TTC549 (cell line): ENCODE measurements at regions not wholly inside any gene's neighbourhood (a gene's known extent, or its start where the extent isn't known, plus 50 kb on each side); places are given as distances from the start of the nearest gene placed in this dataset.
"Not testable (repeated sequence)": the region's sequence is repeated elsewhere in the genome, so short reads cannot be mapped to it uniquely, and the experiment has no call there.

ENCODE experiments used
- FAIRE-seq: peaks from 2 replicates; lab custom pipeline; 2012; peaks lifted over from hg19 to GRCh38; lab: Jason Lieb, UNC

- FAIRE-seq: peak; percentile 48
Measured at GRCh38 chr6:8983202-8983688, 547.9 kb upstream of the SLC35B3 start.

GRCh38 chr6:8982668-8983067 lies 547.3 kb upstream of the SLC35B3 start:
- FAIRE-seq: no peak

- no peak for FAIRE-seq
Measured at GRCh38 chr6:8973395-8973794, 538.0 kb upstream of the SLC35B3 start.

- FAIRE-seq: no peak
Measured at GRCh38 chr6:8969747-8970146, 534.4 kb upstream of the SLC35B3 start.

- no peak for FAIRE-seq
Measured at GRCh38 chr6:8958894-8959511, 523.7 kb upstream of the SLC35B3 start.

- FAIRE-seq: no peak
Measured at GRCh38 chr6:8953310-8953709, 518.0 kb upstream of the SLC35B3 start.

GRCh38 chr6:8948733-8949132 lies 513.4 kb upstream of the SLC35B3 start:
- FAIRE-seq: no peak

GRCh38 chr6:8947900-8948299 lies 512.6 kb upstream of the SLC35B3 start:
- FAIRE-seq: no peak

GRCh38 chr6:8944548-8944947 lies 509.2 kb upstream of the SLC35B3 start:
- FAIRE-seq: no peak

- no peak for FAIRE-seq
Measured at GRCh38 chr6:8943073-8943472, 507.7 kb upstream of the SLC35B3 start.

GRCh38 chr6:8941577-8941976 lies 506.2 kb upstream of the SLC35B3 start:
- FAIRE-seq: no peak

GRCh38 chr6:8940356-8940755 lies 505.0 kb upstream of the SLC35B3 start:
- FAIRE-seq: no peak

GRCh38 chr6:8939615-8940014 lies 504.3 kb upstream of the SLC35B3 start:
- FAIRE-seq: no peak

GRCh38 chr6:8934318-8934717 lies 499.0 kb upstream of the SLC35B3 start:
- no peak for FAIRE-seq

- no peak for FAIRE-seq
Measured at GRCh38 chr6:8930009-8930408, 494.7 kb upstream of the SLC35B3 start.

- not testable (repeated sequence) for FAIRE-seq
Measured at GRCh38 chr6:8920244-8920643, 484.9 kb upstream of the SLC35B3 start.

GRCh38 chr6:8918196-8918595 lies 482.9 kb upstream of the SLC35B3 start:
- FAIRE-seq: no peak

GRCh38 chr6:8914700-8915099 lies 479.4 kb upstream of the SLC35B3 start:
- FAIRE-seq: no peak

- no peak for FAIRE-seq
Measured at GRCh38 chr6:8908638-8909037, 473.3 kb upstream of the SLC35B3 start.

GRCh38 chr6:8906699-8907098 lies 471.4 kb upstream of the SLC35B3 start:
- no peak for FAIRE-seq

- no peak for FAIRE-seq
Measured at GRCh38 chr6:8905757-8906156, 470.4 kb upstream of the SLC35B3 start.

- FAIRE-seq: no peak
Measured at GRCh38 chr6:8904754-8905153, 469.4 kb upstream of the SLC35B3 start.

- no peak for FAIRE-seq
Measured at GRCh38 chr6:8900056-8900455, 464.7 kb upstream of the SLC35B3 start.

GRCh38 chr6:8889514-8889913 lies 454.2 kb upstream of the SLC35B3 start:
- no peak for FAIRE-seq

GRCh38 chr6:8888468-8888867 lies 453.1 kb upstream of the SLC35B3 start:
- no peak for FAIRE-seq
